BLaER1 treated with 17β-estradiol and CSF1 and Interleukin-3, amounts not matched to agents 10 nM and 100 nM (cell line): ENCODE measurements at regions not wholly inside any gene's neighbourhood (a gene's known extent, or its start where the extent isn't known, plus 50 kb on each side); places are given as distances from the start of the nearest gene placed in this dataset.
A peak's percentile ranks its signal among the peaks of the same experiment; 100 is the strongest.

Experiments
- H3K27ac ChIP-seq, 11 experiments: shearing (Covaris generic); formaldehyde crosslinking; 2 replicates each; pipeline ENCODE4 v1.8.1; 2022
- H3K27me3 ChIP-seq, 11 experiments: shearing (Covaris generic); formaldehyde crosslinking; 2 replicates each; pipeline ENCODE4 v1.8.1; 2022
- H3K36me3 ChIP-seq, 11 experiments: shearing (Covaris generic); formaldehyde crosslinking; 2 replicates each; pipeline ENCODE4 v1.8.1; 2022
- H3K4me1 ChIP-seq, 10 experiments: shearing (Covaris generic); formaldehyde crosslinking; 2 replicates each; pipeline ENCODE4 v1.8.1; 2022
- H3K4me2 ChIP-seq, 11 experiments: shearing (Covaris generic); formaldehyde crosslinking; 2 replicates each; pipeline ENCODE4 v1.8.1; 2022
- H3K4me3 ChIP-seq, 10 experiments: shearing (Covaris generic); formaldehyde crosslinking; 2 replicates each; pipeline ENCODE4 v1.8.1; 2022
- H3K9ac ChIP-seq, 11 experiments: shearing (Covaris generic); formaldehyde crosslinking; 2 replicates each; pipeline ENCODE4 v1.8.1; 2022
- H3K9me3 ChIP-seq, 11 experiments: shearing (Covaris generic); formaldehyde crosslinking; replicated peaks in 1 of 11; 2 replicates each; pipeline ENCODE4 v1.8.1; 2022
- H4K20me1 ChIP-seq, 11 experiments: shearing (Covaris generic); formaldehyde crosslinking; 2 replicates each; pipeline ENCODE4 v1.8.1; 2022
- Cebpa-rat ChIP-seq, 11 experiments: shearing (Covaris generic); IDR thresholded peaks; 2 replicates each; pipeline ENCODE4 v1.8.1; 2022

- no peak for TF ChIP-seq Cebpa-rat (IDR thresholded peaks at IDR 0.05)
- no peak overlapping the region for H3K9ac ChIP-seq
- H3K27ac ChIP-seq = no peak overlapping the region
- no peaks in the 10 kb centered on the region for H3K9me3 ChIP-seq
- no peak overlapping the region for H3K4me3 ChIP-seq
- peaks cover 8 to 33% (median 13%) of the 10 kb centered on the region in 10 experiments; a peak in 18 of 20 replicates for H3K4me1 ChIP-seq
- no peaks in the 10 kb centered on the region; a peak in 3 of 22 replicates for H4K20me1 ChIP-seq
- peak overlapping the region in 2 of 11 experiments; percentile 2 to 34; a peak in 3 of 22 replicates for H3K4me2 ChIP-seq
- H3K36me3 ChIP-seq = no peaks in the 10 kb centered on the region
- H3K27me3 ChIP-seq = peaks cover 24 to 48% (median 36%) of the 10 kb centered on the region in 11 experiments
Measured at GRCh38 chr1:89460325-89460724, 64.3 kb upstream of the LRRC8B start.

- Histone ChIP-seq H3K27ac (no peak overlapping the region), H4K20me1 (no peaks in the 10 kb centered on the region; a peak in 2 of 22 replicates), H3K4me1 (peaks cover 19 to 52% (median 28%) of the 10 kb centered on the region in 10 experiments), H3K9ac (no peak overlapping the region), H3K36me3 (no peaks in the 10 kb centered on the region), H3K4me2 (no peak overlapping the region), H3K27me3 (peaks cover 31 to 53% (median 41%) of the 10 kb centered on the region in 11 experiments), H3K4me3 (no peak overlapping the region), H3K9me3 (no peaks in the 10 kb centered on the region)
- TF ChIP-seq Cebpa-rat (IDR thresholded peaks at IDR 0.05) = no peak
Measured at GRCh38 chr1:89462250-89462649, 62.4 kb upstream of the LRRC8B start.

- Histone ChIP-seq H3K9me3 (no peaks in the 10 kb centered on the region), H3K4me2 (peak overlapping the region; percentile 8 to 79 (median 34); a peak in 18 of 22 replicates), H3K36me3 (no peaks in the 10 kb centered on the region), H3K9ac (no peak overlapping the region), H3K27me3 (peaks cover 31 to 53% (median 41%) of the 10 kb centered on the region in 11 experiments), H3K4me1 (peaks cover 19 to 55% (median 29%) of the 10 kb centered on the region in 10 experiments), H4K20me1 (no peaks in the 10 kb centered on the region; a peak in 2 of 22 replicates), H3K4me3 (no peak overlapping the region), H3K27ac (no peak overlapping the region)
- no peak for TF ChIP-seq Cebpa-rat (IDR thresholded peaks at IDR 0.05)
Measured at GRCh38 chr1:89464008-89464407, 60.6 kb upstream of the LRRC8B start.

DNA sequence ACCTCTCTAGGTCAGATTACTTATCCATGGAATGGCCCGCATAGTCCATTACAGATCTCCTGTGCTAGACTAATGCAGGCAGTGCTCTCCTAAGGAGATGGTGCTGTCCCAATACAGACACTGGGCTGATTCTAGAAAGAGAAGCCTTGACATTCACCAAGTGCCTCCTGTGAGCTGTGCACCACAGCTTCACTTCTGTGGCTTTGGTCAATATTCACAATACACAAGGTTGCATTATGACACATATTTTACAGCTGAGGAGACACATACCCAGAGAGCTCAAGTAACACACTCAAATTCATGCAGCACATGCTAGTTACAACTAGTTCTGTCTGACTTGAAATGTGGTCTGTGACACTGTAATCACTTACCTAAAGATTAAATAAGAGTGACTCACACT is 59.4 kb upstream of the LRRC8B start:
- TF ChIP-seq Cebpa-rat (IDR thresholded peaks at IDR 0.05) = no peak
- Histone ChIP-seq H3K27me3 (peaks cover 31 to 53% (median 41%) of the 10 kb centered on the region in 11 experiments), H3K36me3 (no peaks in the 10 kb centered on the region), H3K9ac (no peak overlapping the region), H3K27ac (no peak overlapping the region), H3K4me1 (peaks cover 19 to 44% (median 29%) of the 10 kb centered on the region in 10 experiments), H3K4me2 (peak overlapping the region in 6 of 11 experiments; percentile 73 to 82 (median 78); a peak in 11 of 22 replicates), H4K20me1 (no peaks in the 10 kb centered on the region; a peak in 2 of 22 replicates), H3K4me3 (no peak overlapping the region), H3K9me3 (no peaks in the 10 kb centered on the region)

DNA sequence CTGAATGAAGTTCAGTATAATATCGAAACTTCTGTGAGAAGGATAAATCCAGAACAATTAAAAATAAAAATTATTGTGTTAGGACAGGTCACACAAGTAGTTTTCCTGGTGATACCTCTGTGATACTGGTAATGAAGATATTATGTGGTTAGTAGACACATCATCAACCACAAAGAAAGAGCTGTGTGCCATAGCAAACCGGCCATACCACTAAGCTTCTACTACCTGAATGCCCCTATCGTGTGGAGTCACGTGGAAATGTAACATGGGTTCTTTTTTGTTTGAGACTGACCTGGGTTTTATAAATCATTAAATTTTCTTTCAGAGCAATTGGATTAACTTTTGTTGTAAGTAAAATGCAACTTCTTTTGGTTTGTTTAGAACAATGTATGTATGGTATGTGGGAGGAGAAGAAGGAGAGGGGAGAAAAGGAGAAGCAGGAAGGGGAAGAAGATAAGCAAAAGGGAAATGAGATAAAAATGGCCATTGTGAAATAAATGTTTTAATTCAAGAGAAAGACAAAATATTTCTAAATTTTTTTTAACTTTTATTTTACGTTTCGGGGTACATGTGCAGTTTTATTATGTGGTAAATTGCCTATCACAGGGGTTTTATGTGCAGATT is 58.2 kb upstream of the LRRC8B start:
- Histone ChIP-seq H3K4me3 (peak overlapping the region in 2 of 10 experiments; percentile 0 to 40; a peak in 3 of 20 replicates), H3K27ac (peak overlapping the region in 6 of 11 experiments; percentile 17 to 77 (median 53); a peak in 9 of 22 replicates), H3K27me3 (peaks cover 23 to 42% (median 31%) of the 10 kb centered on the region in 11 experiments), H3K9ac (peak overlapping the region in 2 of 11 experiments; percentile 50 to 58; a peak in 3 of 22 replicates), H3K4me2 (peak overlapping the region; percentile 1 to 82 (median 73); a peak in 21 of 22 replicates), H3K4me1 (peaks cover 19 to 38% (median 29%) of the 10 kb centered on the region in 10 experiments), H3K9me3 (no peaks in the 10 kb centered on the region), H3K36me3 (no peaks in the 10 kb centered on the region), H4K20me1 (no peaks in the 10 kb centered on the region; a peak in 2 of 22 replicates)
- 0 out of 22 replicates have a peak, but pooled peaks of 1 of the 11 experiments have one; percentile 37 for TF ChIP-seq Cebpa-rat (IDR thresholded peaks at IDR 0.05)

DNA sequence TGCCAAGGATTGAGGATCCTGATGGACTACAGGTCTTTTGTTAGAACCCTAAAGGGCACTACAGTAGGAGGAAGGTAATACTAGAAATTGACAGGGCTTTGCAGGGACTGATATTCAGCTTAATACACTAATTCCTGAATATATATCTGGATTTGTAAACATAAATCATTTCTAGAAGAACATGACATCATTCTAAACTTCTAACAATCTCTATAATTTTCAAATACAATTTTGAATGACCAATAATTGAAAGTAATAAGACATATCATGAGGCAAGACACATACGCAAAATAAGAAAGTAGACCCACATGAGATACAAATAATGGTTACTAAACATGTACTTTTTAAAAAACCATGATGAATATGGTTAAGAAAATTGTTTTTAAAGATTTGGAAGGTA is 52.4 kb upstream of the LRRC8B start:
- Histone ChIP-seq H3K4me3 (no peak overlapping the region), H3K27ac (no peak overlapping the region), H3K27me3 (peaks cover 0 to 6% (median 0%) of the 10 kb centered on the region in 11 experiments; a peak in 2 of 22 replicates), H3K4me2 (no peak overlapping the region), H3K4me1 (peaks cover 0 to 3% (median under 1%) of the 10 kb centered on the region in 10 experiments; a peak in 8 of 20 replicates), H3K9ac (no peak overlapping the region), H3K36me3 (0 out of 22 replicates have a peak, but pooled peaks cover 0 to 5% (median 0%) of the 10 kb centered on the region in 11 experiments), H3K9me3 (peaks cover 29 to 45% (median 35%) of the 10 kb centered on the region in 11 experiments), H4K20me1 (no peaks in the 10 kb centered on the region)
- TF ChIP-seq Cebpa-rat (IDR thresholded peaks at IDR 0.05) = no peak

DNA sequence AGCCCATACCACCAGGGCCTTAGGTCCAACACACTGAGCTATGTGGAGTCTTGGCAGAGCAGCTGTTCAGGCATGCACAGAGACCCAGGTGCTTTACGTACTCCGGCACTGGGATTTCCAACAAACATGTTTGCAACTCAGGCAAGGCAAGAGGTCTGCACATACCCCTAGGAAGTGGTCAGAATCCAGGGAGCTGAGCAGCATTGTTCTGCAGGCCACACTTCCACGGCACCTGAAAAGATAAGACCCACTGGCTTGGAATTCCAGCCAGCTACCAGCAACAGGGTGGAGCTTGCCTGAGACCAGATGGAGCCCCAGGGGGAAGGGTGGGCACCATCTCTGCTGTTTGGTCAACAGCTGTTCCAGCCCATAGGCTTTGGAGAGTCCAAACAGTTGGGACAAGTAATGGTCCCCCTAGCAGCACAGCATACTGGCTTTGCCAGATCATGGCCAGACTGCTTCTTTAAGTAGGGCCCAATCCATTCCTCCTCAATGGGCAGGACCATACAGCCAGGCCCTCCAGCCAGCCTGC is 51.7 kb upstream of the LRRC8B start:
- Histone ChIP-seq H3K4me1 (no peaks in the 10 kb centered on the region), H3K9me3 (peaks cover 29 to 45% (median 36%) of the 10 kb centered on the region in 11 experiments), H3K9ac (no peak overlapping the region), H4K20me1 (no peaks in the 10 kb centered on the region), H3K27ac (no peak overlapping the region), H3K4me2 (no peak overlapping the region), H3K36me3 (0 out of 22 replicates have a peak, but pooled peaks cover 0 to 5% (median 0%) of the 10 kb centered on the region in 11 experiments), H3K27me3 (peaks cover 0 to 6% (median 0%) of the 10 kb centered on the region in 11 experiments; a peak in 2 of 22 replicates), H3K4me3 (no peak overlapping the region)
- no peak for TF ChIP-seq Cebpa-rat (IDR thresholded peaks at IDR 0.05)
